H9 (cell line): ENCODE measurements at regions not wholly inside any gene's neighbourhood (a gene's known extent, or its start where the extent isn't known, plus 50 kb on each side); places are given as distances from the start of the nearest gene placed in this dataset.

Experiments
- DNase-seq: peaks from one replicate; pipeline ENCODE4 v3.0.0-alpha.2; 2017
- H2AFZ ChIP-seq: one replicate; pipeline ENCODE4 v1.6.1; 2013; ENCODE audit warnings: mild to moderate bottlenecking, low read length, control low read depth, moderate library complexity
- H2AK5ac ChIP-seq: 2 replicates; pipeline ENCODE4 v1.6.1; 2013; ENCODE audit warnings: low read length, control low read depth, mixed read lengths; ENCODE audit not compliant: insufficient read length
- H2BK120ac ChIP-seq: one replicate; pipeline ENCODE4 v1.6.1; 2013; ENCODE audit warnings: low read depth, mild to moderate bottlenecking, low read length, control low read depth, inconsistent platforms; ENCODE audit not compliant: poor library complexity, severe bottlenecking
- H2BK12ac ChIP-seq: 2 replicates; pipeline ENCODE4 v1.6.1; 2013; ENCODE audit warnings: low read length, control low read depth, mixed read lengths, low read depth; ENCODE audit not compliant: insufficient read length
- H2BK15ac ChIP-seq: 2 replicates; pipeline ENCODE4 v1.6.1; 2013; ENCODE audit warnings: low read depth, low read length, control low read depth
- H2BK20ac ChIP-seq: one replicate; pipeline ENCODE4 v1.6.1; 2013; ENCODE audit warnings: low read depth, mild to moderate bottlenecking, low read length, control low read depth, inconsistent platforms; ENCODE audit not compliant: poor library complexity, severe bottlenecking
- H2BK5ac ChIP-seq: 2 replicates; pipeline ENCODE4 v1.6.1; 2013; ENCODE audit warnings: low read length, control low read depth, mixed read lengths; ENCODE audit not compliant: insufficient read length
- H3K14ac ChIP-seq: 2 replicates; pipeline ENCODE4 v1.6.1; 2013; ENCODE audit warnings: low read length, control low read depth; ENCODE audit not compliant: insufficient read depth
- H3K18ac ChIP-seq: 2 replicates; pipeline ENCODE4 v1.6.1; 2013; ENCODE audit warnings: low read depth, mild to moderate bottlenecking, mixed read lengths, low read length, control low read depth; ENCODE audit not compliant: insufficient read length
- H3K23ac ChIP-seq: 2 replicates; pipeline ENCODE4 v1.6.1; 2013; ENCODE audit warnings: low read length, control low read depth, mixed read lengths, low read depth; ENCODE audit not compliant: insufficient read length
- H3K23me2 ChIP-seq: 2 replicates; pipeline ENCODE4 v1.6.1; 2013; ENCODE audit warnings: low read depth, mild to moderate bottlenecking, mixed read lengths, low read length, control low read depth; ENCODE audit not compliant: insufficient read length, poor library complexity, severe bottlenecking
- H3K27ac ChIP-seq: 2 replicates; pipeline ENCODE4 v1.5.1; 2013; ENCODE audit warnings: low read length, control low read depth, mixed read lengths, low read depth; ENCODE audit not compliant: insufficient read length
- H3K27me3 ChIP-seq: 2 replicates; pipeline ENCODE4 v1.6.1; 2013; ENCODE audit warnings: low read length, control low read depth, inconsistent platforms; ENCODE audit not compliant: insufficient read depth
- H3K4ac ChIP-seq: 2 replicates; pipeline ENCODE4 v1.6.1; 2013; ENCODE audit warnings: low read depth, mild to moderate bottlenecking, control low read depth, inconsistent platforms, low read length, moderate library complexity
- H3K4me1 ChIP-seq: 2 replicates; pipeline ENCODE4 v1.6.1; 2013; ENCODE audit warnings: low read length, control low read depth, inconsistent platforms; ENCODE audit not compliant: insufficient read depth
- H3K4me2 ChIP-seq: 2 replicates; pipeline ENCODE4 v1.6.1; 2013; ENCODE audit warnings: low read length, control low read depth, mixed read lengths; ENCODE audit not compliant: insufficient read length, insufficient read depth
- H3K56ac ChIP-seq: 2 replicates; pipeline ENCODE4 v1.6.1; 2013; ENCODE audit warnings: low read depth, mild to moderate bottlenecking, mixed read lengths, low read length, control low read depth; ENCODE audit not compliant: insufficient read length
- H3K79me1 ChIP-seq: 2 replicates; pipeline ENCODE4 v1.6.1; 2013; ENCODE audit warnings: low read depth, mild to moderate bottlenecking, moderate library complexity, low read length, control low read depth, inconsistent platforms; ENCODE audit not compliant: insufficient read depth, poor library complexity, severe bottlenecking
- H3K79me2 ChIP-seq: 2 replicates; pipeline ENCODE4 v1.6.1; 2013; ENCODE audit warnings: low read length, control low read depth, inconsistent platforms; ENCODE audit not compliant: insufficient read depth
- H3K9ac ChIP-seq: 2 replicates; pipeline ENCODE4 v1.6.1; 2013; ENCODE audit warnings: low read length, control low read depth, mixed read lengths; ENCODE audit not compliant: insufficient read length; ENCODE audit errors: extremely low read depth
- H3K9me3 ChIP-seq: one replicate; pipeline ENCODE4 v1.6.1; 2013; ENCODE audit warnings: low read depth, low read length, inconsistent platforms; ENCODE audit not compliant: control insufficient read depth
- H3T11ph ChIP-seq: one replicate; pipeline ENCODE4 v1.6.1; 2013; ENCODE audit warnings: mild to moderate bottlenecking, low read length, control low read depth, inconsistent platforms
- H4K20me1 ChIP-seq: one replicate; pipeline ENCODE4 v1.6.1; 2013; ENCODE audit not compliant: control insufficient read depth, insufficient read length, insufficient read depth
- H4K5ac ChIP-seq: 2 replicates; pipeline ENCODE4 v1.6.1; 2013; ENCODE audit warnings: low read depth, mild to moderate bottlenecking, mixed read lengths, low read length, control low read depth; ENCODE audit not compliant: insufficient read length
- H4K8ac ChIP-seq: replicated peaks from 2 replicates; pipeline ENCODE4 v1.6.1; 2013; ENCODE audit warnings: low read length, control low read depth, mixed read lengths, low read depth; ENCODE audit not compliant: insufficient read length
- H4K91ac ChIP-seq: 2 replicates; pipeline ENCODE4 v1.6.1; 2013; ENCODE audit warnings: low read depth, mild to moderate bottlenecking, moderate library complexity, mixed read lengths, low read length, control low read depth; ENCODE audit not compliant: insufficient read length
- H3K27ac Mint-ChIP-seq, 3 experiments: 2 replicates in 2 of 3; 3 replicates in 1 of 3; pipeline ENCODE4 v1.8.0; 2020 to 2021; ENCODE audit warnings: mixed read lengths in 3 of 3, mild to moderate bottlenecking in 1 of 3, moderate library complexity in 1 of 3
- H3K27me3 Mint-ChIP-seq: 2 replicates; pipeline ENCODE4 v1.8.0; 2021; ENCODE audit warnings: low read depth, mild to moderate bottlenecking, moderate library complexity, mixed read lengths
- H3K36me3 Mint-ChIP-seq, 3 experiments: 2 replicates in 2 of 3; 3 replicates in 1 of 3; pipeline ENCODE4 v1.8.0; 2020 to 2021; ENCODE audit warnings: low read depth in 3 of 3, mixed read lengths in 3 of 3; ENCODE audit not compliant: insufficient read depth in 1 of 3
- H3K4me1 Mint-ChIP-seq, 2 experiments: 2 replicates each; pipeline ENCODE4 v1.8.0; 2020; ENCODE audit warnings: mixed read lengths in 2 of 2
- H3K4me3 Mint-ChIP-seq, 2 experiments: 2 replicates in 1 of 2; 3 replicates in 1 of 2; pipeline ENCODE4 v1.8.0; 2020 to 2021; ENCODE audit warnings: mild to moderate bottlenecking in 2 of 2, mixed read lengths in 2 of 2, moderate library complexity in 1 of 2
- H3K9me3 Mint-ChIP-seq, 2 experiments: 2 replicates in 1 of 2; 3 replicates in 1 of 2; pipeline ENCODE4 v1.8.0; 2020; ENCODE audit warnings: mild to moderate bottlenecking in 2 of 2, mixed read lengths in 2 of 2, moderate library complexity in 1 of 2
- CTCF ChIP-seq: fragments of 200-600 bp; sonication (generic); conservative IDR thresholded peaks from 3 replicates; pipeline ENCODE4 v1.8.0; 2021; ENCODE audit warnings: antibody characterized with exemption, mild to moderate bottlenecking
- WGBS: extraction: QIAGEN DNeasy Blood & Tissue Kit; methylation state at CpG from one replicate; pipeline ENCODE4 v1.1.7; 2013; ENCODE audit warnings: missing lambda C conversion rate, low lambda C conversion rate, mixed read lengths; ENCODE audit not compliant: insufficient read length; ENCODE audit errors: extremely low coverage; 5-methylcytosine and 5-hydroxymethylcytosine counted together

- H3K79me1 ChIP-seq: no peaks in the 10 kb centered on the region
- WGBS: no CpG with 5 or more reads among the region's 1 CpG
- no peaks in the 10 kb centered on the region for H3K27me3 ChIP-seq
- no peak overlapping the region for H3K27ac ChIP-seq
- no peak overlapping the region for H4K8ac ChIP-seq
- no peak overlapping the region for H2AK5ac ChIP-seq
- no peak for DNase-seq
- Mint-ChIP-seq H3K9me3 (peaks cover 13 to 18% of the 10 kb centered on the region in 2 experiments; a peak in 4 of 5 replicates), H3K27me3 (peaks cover 6% of the 10 kb centered on the region; the same call in 1 of the 2 replicates), H3K4me1 (no peaks in the 10 kb centered on the region), H3K27ac (no peak overlapping the region), H3K36me3 (no peaks in the 10 kb centered on the region; a peak in 1 of 7 replicates), H3K4me3 (no peak overlapping the region)
- H3K14ac ChIP-seq: no peak overlapping the region
- H4K20me1 ChIP-seq: no peaks in the 10 kb centered on the region
- H3K4ac ChIP-seq: no peak overlapping the region
- H3K56ac ChIP-seq: no peak overlapping the region
- H2BK15ac ChIP-seq: no peak overlapping the region
- H3K23ac ChIP-seq: no peak overlapping the region
- no peak overlapping the region for H4K91ac ChIP-seq
- H4K5ac ChIP-seq: no peak overlapping the region
- H3K79me2 ChIP-seq: no peaks in the 10 kb centered on the region
- no peaks in the 10 kb centered on the region for H3K9me3 ChIP-seq
- no peak for TF ChIP-seq CTCF
- H3K9ac ChIP-seq: no peak overlapping the region
- no peaks in the 10 kb centered on the region for H3K4me1 ChIP-seq
- H3K23me2 ChIP-seq: no peaks in the 10 kb centered on the region
- H3K4me2 ChIP-seq: no peak overlapping the region
- H2BK5ac ChIP-seq: no peak overlapping the region
- no peak overlapping the region for H2BK12ac ChIP-seq
- no peak overlapping the region for H3T11ph ChIP-seq
- H3K18ac ChIP-seq: no peak overlapping the region
- no peak overlapping the region for H2BK120ac ChIP-seq
- no peak overlapping the region for H2BK20ac ChIP-seq
- H2AFZ ChIP-seq: no peak overlapping the region
These were observed 146.3 kb downstream of the OTUD1 start for GRCh38 chr10:23585186-23585585.
